ENCODE measurements at regions not wholly inside any gene's neighbourhood (a gene's known extent, or its start where the extent isn't known, plus 50 kb on each side); places are given as distances from the start of the nearest gene placed in this dataset.
"Not testable (repeated sequence)": the region's sequence is repeated elsewhere in the genome, so short reads cannot be mapped to it uniquely, and the experiment has no call there.

- no peak for DNase-seq
These were observed 106.6 kb upstream of the SPAG17 start for GRCh38 chr1:118291661-118292060.

GRCh38 chr1:118290571-118290970 lies 105.5 kb upstream of the SPAG17 start:
- DNase-seq: no peak

GRCh38 chr1:118290046-118290445 lies 105.0 kb upstream of the SPAG17 start:
- no peak for DNase-seq

- not testable (repeated sequence) for DNase-seq
These were observed 95.6 kb upstream of the SPAG17 start for GRCh38 chr1:118280656-118281055.

- no peak for DNase-seq
These were observed 90.6 kb upstream of the SPAG17 start for GRCh38 chr1:118275472-118276115.

- no peak for DNase-seq
These were observed 87.9 kb upstream of the SPAG17 start for GRCh38 chr1:118272884-118273283.

GRCh38 chr1:118271883-118272282 lies 86.9 kb upstream of the SPAG17 start:
- DNase-seq: no peak

GRCh38 chr1:118269598-118269997 lies 84.6 kb upstream of the SPAG17 start:
- DNase-seq: no peak

GRCh38 chr1:118266436-118266835 lies 81.4 kb upstream of the SPAG17 start:
- no peak for DNase-seq

- no peak for DNase-seq
These were observed 79.3 kb upstream of the SPAG17 start for GRCh38 chr1:118264343-118264742.

GRCh38 chr1:118262865-118263264 lies 77.8 kb upstream of the SPAG17 start:
- DNase-seq: no peak

GRCh38 chr1:118258975-118259374 lies 73.9 kb upstream of the SPAG17 start:
- DNase-seq: no peak

- no peak for DNase-seq
These were observed 72.9 kb upstream of the SPAG17 start for GRCh38 chr1:118257946-118258345.

GRCh38 chr1:118254491-118255425 lies 69.7 kb upstream of the SPAG17 start:
- peak; percentile 30 for DNase-seq

GRCh38 chr1:118254001-118254400 lies 69.0 kb upstream of the SPAG17 start:
- no peak for DNase-seq

GRCh38 chr1:118253053-118253915 lies 68.3 kb upstream of the SPAG17 start:
- no peak for DNase-seq

- DNase-seq: no peak
These were observed 67.6 kb upstream of the SPAG17 start for GRCh38 chr1:118252624-118253023.

- no peak for DNase-seq
These were observed 65.2 kb upstream of the SPAG17 start for GRCh38 chr1:118250232-118250631.

- no peak for DNase-seq
These were observed 64.6 kb upstream of the SPAG17 start for GRCh38 chr1:118249641-118250040.

GRCh38 chr1:118247593-118247992 lies 62.6 kb upstream of the SPAG17 start:
- peak; percentile 60 for DNase-seq

- no peak for DNase-seq
These were observed 61.6 kb upstream of the SPAG17 start for GRCh38 chr1:118246646-118247045.

- DNase-seq: no peak
These were observed 59.2 kb upstream of the SPAG17 start for GRCh38 chr1:118244194-118244593.

- DNase-seq: no peak
These were observed 58.2 kb upstream of the SPAG17 start for GRCh38 chr1:118243269-118243668.
